HEK293 (cell line): ENCODE measurements at regions not wholly inside any gene's neighbourhood (a gene's known extent, or its start where the extent isn't known, plus 50 kb on each side); places are given as distances from the start of the nearest gene placed in this dataset.

Experiments used
- CTCF ChIA-PET: fragments of 350-600 bp; formaldehyde crosslinking; extraction: SDS; loops from one replicate; lab custom pipeline; 2021; ENCODE audit warnings: antibody characterized with exemption; lab: Yijun Ruan, JAX
- POLR2A ChIA-PET: fragments of 300-600 bp; formaldehyde crosslinking; extraction: SDS; loops from one replicate; lab custom pipeline; 2020; ENCODE audit warnings: antibody characterized with exemption, inconsistent platforms; lab: Yijun Ruan, JAX
- H3K27ac ChIP-seq: fragments of 200-500 bp; sonication (Bioruptor generic); 2 replicates; pipeline ENCODE4 v1.5.1; 2014; ENCODE audit warnings: low read depth, low read length, control low read depth, inconsistent platforms; ENCODE audit errors: extremely low read depth
- H3K36me3 ChIP-seq, 2 experiments: fragments of 200-500 bp in 1 of 2; sonication (Bioruptor generic) in 1 of 2; 1 replicate in 1 of 2; 2 replicates in 1 of 2; pipeline ENCODE4 v1.5.1; 2014 to 2017; ENCODE audit warnings: inconsistent platforms in 2 of 2, low read length in 2 of 2; ENCODE audit not compliant: control insufficient read depth in 2 of 2, insufficient read depth in 1 of 2
- H3K4me1 ChIP-seq: fragments of 200-500 bp; sonication (Bioruptor generic); 2 replicates; pipeline ENCODE4 v1.5.1; 2014; ENCODE audit warnings: mild to moderate bottlenecking, low read length, inconsistent platforms; ENCODE audit not compliant: control insufficient read depth, insufficient read depth
- H3K4me3 ChIP-seq: 2 replicates; pipeline ENCODE4 v1.5.1; 2011; ENCODE audit warnings: low read depth, mild to moderate bottlenecking, control low read depth, low read length, moderate library complexity
- H3K9me3 ChIP-seq: fragments of 200-500 bp; sonication (Bioruptor generic); 2 replicates; pipeline ENCODE4 v1.5.1; 2014; ENCODE audit warnings: low read depth, low read length, inconsistent platforms; ENCODE audit not compliant: control insufficient read depth, insufficient read depth
- SP7 ChIP-seq: fragments of 450-650 bp; formaldehyde crosslinking; IDR thresholded peaks from 2 replicates; pipeline ENCODE4 v1.5.1; 2016; ENCODE audit warnings: missing biosample characterization, missing genetic modification characterization
- ZFP41 ChIP-seq: fragments of 450-650 bp; formaldehyde crosslinking; IDR thresholded peaks from 2 replicates; pipeline ENCODE4 v1.5.1; 2016; ENCODE audit warnings: missing biosample characterization, missing genetic modification characterization, borderline replicate concordance
- ZNF175 ChIP-seq: fragments of 450-650 bp; formaldehyde crosslinking; IDR thresholded peaks from 2 replicates; pipeline ENCODE4 v1.5.1; 2016; ENCODE audit warnings: missing biosample characterization, missing genetic modification characterization
- ZNF292 ChIP-seq: fragments of 450-650 bp; formaldehyde crosslinking; IDR thresholded peaks from 2 replicates; pipeline ENCODE4 v1.5.1; 2016; ENCODE audit warnings: low read depth, missing biosample characterization, missing genetic modification characterization, borderline replicate concordance
- ZNF37A ChIP-seq: fragments of 450-650 bp; IDR thresholded peaks from 2 replicates; pipeline ENCODE4 v1.5.1; 2018; ENCODE audit warnings: missing biosample characterization, missing genetic modification characterization
- ZNF423 ChIP-seq: fragments of 450-650 bp; formaldehyde crosslinking; IDR thresholded peaks from 2 replicates; pipeline ENCODE4 v1.5.1; 2016; ENCODE audit warnings: missing biosample characterization, missing genetic modification characterization
- ZNF514 ChIP-seq: fragments of 450-650 bp; formaldehyde crosslinking; IDR thresholded peaks from 2 replicates; pipeline ENCODE4 v1.5.1; 2016; ENCODE audit warnings: missing biosample characterization, missing genetic modification characterization
- ZNF548 ChIP-seq: fragments of 450-650 bp; formaldehyde crosslinking; IDR thresholded peaks from 2 replicates; pipeline ENCODE4 v1.5.1; 2016; ENCODE audit warnings: missing biosample characterization, missing genetic modification characterization
- ZNF561 ChIP-seq: fragments of 450-650 bp; IDR thresholded peaks from 2 replicates; pipeline ENCODE4 v1.5.1; 2018; ENCODE audit warnings: missing biosample characterization, missing genetic modification characterization, borderline replicate concordance
- ZNF571 ChIP-seq: fragments of 450-650 bp; formaldehyde crosslinking; IDR thresholded peaks from 2 replicates; pipeline ENCODE4 v1.5.0; 2017; ENCODE audit warnings: missing biosample characterization, missing genetic modification characterization
- ZNF624 ChIP-seq: fragments of 450-650 bp; formaldehyde crosslinking; IDR thresholded peaks from 2 replicates; pipeline ENCODE4 v1.5.1; 2017; ENCODE audit warnings: missing biosample characterization, missing genetic modification characterization
- ZNF664 ChIP-seq: fragments of 450-650 bp; formaldehyde crosslinking; IDR thresholded peaks from 2 replicates; pipeline ENCODE4 v1.5.1; 2016; ENCODE audit warnings: missing biosample characterization, missing genetic modification characterization
- ZNF776 ChIP-seq: fragments of 450-650 bp; formaldehyde crosslinking; IDR thresholded peaks from 2 replicates; pipeline ENCODE4 v1.5.0; 2017; ENCODE audit warnings: missing biosample characterization, missing genetic modification characterization, borderline replicate concordance
- TF ChIP-seq, protein P1 (sequence below): fragments of 450-650 bp; formaldehyde crosslinking; IDR thresholded peaks from 2 replicates; pipeline ENCODE4 v1.5.1; 2016; ENCODE audit warnings: missing biosample characterization, missing genetic modification characterization
- TF ChIP-seq, protein P2 (sequence below): IDR thresholded peaks from 2 replicates; pipeline ENCODE4 v1.6.1; 2011; ENCODE audit warnings: mild to moderate bottlenecking, low read depth, low read length, borderline replicate concordance
- TF ChIP-seq, protein P3 (sequence below): fragments of 450-650 bp; formaldehyde crosslinking; IDR thresholded peaks from 2 replicates; pipeline ENCODE4 v1.5.1; 2016; ENCODE audit warnings: missing biosample characterization, missing genetic modification characterization
- TF ChIP-seq, protein P4 (sequence below): fragments of 450-650 bp; formaldehyde crosslinking; IDR thresholded peaks from 2 replicates; pipeline ENCODE4 v1.5.1; 2016; ENCODE audit warnings: missing biosample characterization, missing genetic modification characterization
- TF ChIP-seq, protein P5 (sequence below): fragments of 450-650 bp; formaldehyde crosslinking; conservative IDR thresholded peaks from 2 replicates; pipeline ENCODE4 v1.5.1; 2016; ENCODE audit warnings: low read depth, missing biosample characterization, missing genetic modification characterization

DNA sequence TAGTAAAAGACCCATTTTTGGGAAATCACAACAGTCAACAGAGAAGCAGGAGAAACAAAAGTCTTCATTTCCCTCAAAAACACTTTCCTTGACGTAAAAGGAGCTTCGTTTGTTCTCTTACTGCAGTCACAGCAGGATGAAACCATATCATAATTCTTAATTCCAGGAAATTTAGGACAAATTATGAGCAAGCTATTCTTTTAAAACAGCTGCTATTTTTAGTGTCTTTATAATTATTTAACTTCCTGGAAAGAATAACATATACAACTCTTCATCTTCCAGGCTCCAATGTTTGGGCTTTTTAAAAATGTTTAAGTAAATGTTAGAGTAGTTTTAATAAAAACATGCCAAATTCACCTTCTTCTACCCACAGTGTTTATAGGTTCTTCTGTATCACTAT, 563.5 kb downstream of the LTN1 start:
- Histone ChIP-seq H3K27ac (no peak overlapping the region), H3K4me3 (no peak overlapping the region), H3K9me3 (no peaks in the 10 kb centered on the region; the same call in 1 of the 2 replicates), H3K4me1 (no peaks in the 10 kb centered on the region), H3K36me3 (no peaks in the 10 kb centered on the region)
- ChIA-PET CTCF (interaction anchor here (0.6 kb wide), 1 partner anchor 92 kb away, joined by 3 read pairs; no protein-coding TSS in a partner anchor), POLR2A (no interaction called here)
- TF ChIP-seq ZNF514 (no peak), ZNF37A (no peak), ZNF423 (tag by site-specific recombination) (no peak), ZNF624 (no peak), ZFP41 (tag by site-specific recombination) (no peak), ZNF561 (tag by site-specific recombination) (no peak), SP7 (tag by site-specific recombination) (no peak), ZNF292 (tag by site-specific recombination) (no peak), ZNF175 (tag by site-specific recombination) (no peak), ZNF548 (tag by site-specific recombination) (no peak), ZNF664 (tag by site-specific recombination) (no peak), ZNF776 (tag by site-specific recombination) (no peak), ZNF571 (tag by site-specific recombination) (no peak)
- TF ChIP-seq, protein P1, sequence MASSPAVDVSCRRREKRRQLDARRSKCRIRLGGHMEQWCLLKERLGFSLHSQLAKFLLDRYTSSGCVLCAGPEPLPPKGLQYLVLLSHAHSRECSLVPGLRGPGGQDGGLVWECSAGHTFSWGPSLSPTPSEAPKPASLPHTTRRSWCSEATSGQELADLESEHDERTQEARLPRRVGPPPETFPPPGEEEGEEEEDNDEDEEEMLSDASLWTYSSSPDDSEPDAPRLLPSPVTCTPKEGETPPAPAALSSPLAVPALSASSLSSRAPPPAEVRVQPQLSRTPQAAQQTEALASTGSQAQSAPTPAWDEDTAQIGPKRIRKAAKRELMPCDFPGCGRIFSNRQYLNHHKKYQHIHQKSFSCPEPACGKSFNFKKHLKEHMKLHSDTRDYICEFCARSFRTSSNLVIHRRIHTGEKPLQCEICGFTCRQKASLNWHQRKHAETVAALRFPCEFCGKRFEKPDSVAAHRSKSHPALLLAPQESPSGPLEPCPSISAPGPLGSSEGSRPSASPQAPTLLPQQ, result no peak
- TF ChIP-seq, protein P2, sequence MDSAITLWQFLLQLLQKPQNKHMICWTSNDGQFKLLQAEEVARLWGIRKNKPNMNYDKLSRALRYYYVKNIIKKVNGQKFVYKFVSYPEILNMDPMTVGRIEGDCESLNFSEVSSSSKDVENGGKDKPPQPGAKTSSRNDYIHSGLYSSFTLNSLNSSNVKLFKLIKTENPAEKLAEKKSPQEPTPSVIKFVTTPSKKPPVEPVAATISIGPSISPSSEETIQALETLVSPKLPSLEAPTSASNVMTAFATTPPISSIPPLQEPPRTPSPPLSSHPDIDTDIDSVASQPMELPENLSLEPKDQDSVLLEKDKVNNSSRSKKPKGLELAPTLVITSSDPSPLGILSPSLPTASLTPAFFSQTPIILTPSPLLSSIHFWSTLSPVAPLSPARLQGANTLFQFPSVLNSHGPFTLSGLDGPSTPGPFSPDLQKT, result no peak
- TF ChIP-seq, protein P3, sequence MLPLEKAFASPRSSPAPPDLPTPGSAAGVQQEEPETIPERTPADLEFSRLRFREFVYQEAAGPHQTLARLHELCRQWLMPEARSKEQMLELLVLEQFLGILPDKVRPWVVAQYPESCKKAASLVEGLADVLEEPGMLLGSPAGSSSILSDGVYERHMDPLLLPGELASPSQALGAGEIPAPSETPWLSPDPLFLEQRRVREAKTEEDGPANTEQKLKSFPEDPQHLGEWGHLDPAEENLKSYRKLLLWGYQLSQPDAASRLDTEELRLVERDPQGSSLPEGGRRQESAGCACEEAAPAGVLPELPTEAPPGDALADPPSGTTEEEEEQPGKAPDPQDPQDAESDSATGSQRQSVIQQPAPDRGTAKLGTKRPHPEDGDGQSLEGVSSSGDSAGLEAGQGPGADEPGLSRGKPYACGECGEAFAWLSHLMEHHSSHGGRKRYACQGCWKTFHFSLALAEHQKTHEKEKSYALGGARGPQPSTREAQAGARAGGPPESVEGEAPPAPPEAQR (tag by site-specific recombination), result no peak
- TF ChIP-seq, protein P4, sequence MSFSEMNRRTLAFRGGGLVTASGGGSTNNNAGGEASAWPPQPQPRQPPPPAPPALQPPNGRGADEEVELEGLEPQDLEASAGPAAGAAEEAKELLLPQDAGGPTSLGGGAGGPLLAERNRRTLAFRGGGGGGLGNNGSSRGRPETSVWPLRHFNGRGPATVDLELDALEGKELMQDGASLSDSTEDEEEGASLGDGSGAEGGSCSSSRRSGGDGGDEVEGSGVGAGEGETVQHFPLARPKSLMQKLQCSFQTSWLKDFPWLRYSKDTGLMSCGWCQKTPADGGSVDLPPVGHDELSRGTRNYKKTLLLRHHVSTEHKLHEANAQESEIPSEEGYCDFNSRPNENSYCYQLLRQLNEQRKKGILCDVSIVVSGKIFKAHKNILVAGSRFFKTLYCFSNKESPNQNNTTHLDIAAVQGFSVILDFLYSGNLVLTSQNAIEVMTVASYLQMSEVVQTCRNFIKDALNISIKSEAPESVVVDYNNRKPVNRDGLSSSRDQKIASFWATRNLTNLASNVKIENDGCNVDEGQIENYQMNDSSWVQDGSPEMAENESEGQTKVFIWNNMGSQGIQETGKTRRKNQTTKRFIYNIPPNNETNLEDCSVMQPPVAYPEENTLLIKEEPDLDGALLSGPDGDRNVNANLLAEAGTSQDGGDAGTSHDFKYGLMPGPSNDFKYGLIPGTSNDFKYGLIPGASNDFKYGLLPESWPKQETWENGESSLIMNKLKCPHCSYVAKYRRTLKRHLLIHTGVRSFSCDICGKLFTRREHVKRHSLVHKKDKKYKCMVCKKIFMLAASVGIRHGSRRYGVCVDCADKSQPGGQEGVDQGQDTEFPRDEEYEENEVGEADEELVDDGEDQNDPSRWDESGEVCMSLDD (tag by site-specific recombination), result no peak
- TF ChIP-seq, protein P5, sequence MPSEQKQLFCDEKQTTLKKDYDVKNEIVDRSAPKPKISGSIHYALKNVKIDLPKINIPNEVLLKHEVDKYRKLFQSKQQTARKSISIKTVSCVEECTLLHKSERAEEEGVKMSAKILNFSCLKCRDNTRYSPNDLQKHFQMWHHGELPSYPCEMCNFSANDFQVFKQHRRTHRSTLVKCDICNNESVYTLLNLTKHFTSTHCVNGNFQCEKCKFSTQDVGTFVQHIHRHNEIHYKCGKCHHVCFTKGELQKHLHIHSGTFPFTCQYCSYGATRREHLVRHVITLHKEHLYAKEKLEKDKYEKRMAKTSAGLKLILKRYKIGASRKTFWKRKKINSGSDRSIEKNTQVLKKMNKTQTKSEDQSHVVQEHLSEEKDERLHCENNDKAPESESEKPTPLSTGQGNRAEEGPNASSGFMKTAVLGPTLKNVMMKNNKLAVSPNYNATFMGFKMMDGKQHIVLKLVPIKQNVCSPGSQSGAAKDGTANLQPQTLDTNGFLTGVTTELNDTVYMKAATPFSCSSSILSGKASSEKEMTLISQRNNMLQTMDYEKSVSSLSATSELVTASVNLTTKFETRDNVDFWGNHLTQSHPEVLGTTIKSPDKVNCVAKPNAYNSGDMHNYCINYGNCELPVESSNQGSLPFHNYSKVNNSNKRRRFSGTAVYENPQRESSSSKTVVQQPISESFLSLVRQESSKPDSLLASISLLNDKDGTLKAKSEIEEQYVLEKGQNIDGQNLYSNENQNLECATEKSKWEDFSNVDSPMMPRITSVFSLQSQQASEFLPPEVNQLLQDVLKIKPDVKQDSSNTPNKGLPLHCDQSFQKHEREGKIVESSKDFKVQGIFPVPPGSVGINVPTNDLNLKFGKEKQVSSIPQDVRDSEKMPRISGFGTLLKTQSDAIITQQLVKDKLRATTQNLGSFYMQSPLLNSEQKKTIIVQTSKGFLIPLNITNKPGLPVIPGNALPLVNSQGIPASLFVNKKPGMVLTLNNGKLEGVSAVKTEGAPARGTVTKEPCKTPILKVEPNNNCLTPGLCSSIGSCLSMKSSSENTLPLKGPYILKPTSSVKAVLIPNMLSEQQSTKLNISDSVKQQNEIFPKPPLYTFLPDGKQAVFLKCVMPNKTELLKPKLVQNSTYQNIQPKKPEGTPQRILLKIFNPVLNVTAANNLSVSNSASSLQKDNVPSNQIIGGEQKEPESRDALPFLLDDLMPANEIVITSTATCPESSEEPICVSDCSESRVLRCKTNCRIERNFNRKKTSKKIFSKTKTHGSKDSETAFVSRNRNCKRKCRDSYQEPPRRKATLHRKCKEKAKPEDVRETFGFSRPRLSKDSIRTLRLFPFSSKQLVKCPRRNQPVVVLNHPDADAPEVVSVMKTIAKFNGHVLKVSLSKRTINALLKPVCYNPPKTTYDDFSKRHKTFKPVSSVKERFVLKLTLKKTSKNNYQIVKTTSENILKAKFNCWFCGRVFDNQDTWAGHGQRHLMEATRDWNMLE (tag by site-specific recombination), result no peak
- TF ChIP-seq, all 188 proteins: peak for 0
